ENCODE measurements at regions not wholly inside any gene's neighbourhood (a gene's known extent, or its start where the extent isn't known, plus 50 kb on each side); places are given as distances from the start of the nearest gene placed in this dataset.
"Not testable (repeated sequence)": the region's sequence is repeated elsewhere in the genome, so short reads cannot be mapped to it uniquely, and the experiment has no call there.

DNA sequence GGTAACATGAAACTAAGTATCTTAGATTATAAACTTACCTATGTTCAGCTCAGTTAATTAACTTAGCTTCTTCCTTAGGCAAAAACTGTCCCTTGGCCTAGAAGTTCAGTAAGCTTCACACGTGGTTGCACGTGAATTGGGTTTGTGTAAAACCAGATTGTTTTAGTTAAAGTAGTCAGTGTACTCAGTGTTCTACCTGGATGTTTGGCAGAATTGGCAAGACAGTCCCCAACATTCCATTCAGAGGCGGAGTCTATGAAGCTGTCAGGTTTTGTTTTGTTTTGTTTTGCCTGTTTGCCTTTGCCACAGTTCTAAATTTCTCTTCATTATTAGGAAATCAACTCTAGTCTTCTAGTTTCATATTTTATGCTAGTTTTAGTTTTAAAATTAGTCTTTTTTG is 105.3 kb upstream of the ZEB2 start:
- TF ChIP-seq, protein P1, sequence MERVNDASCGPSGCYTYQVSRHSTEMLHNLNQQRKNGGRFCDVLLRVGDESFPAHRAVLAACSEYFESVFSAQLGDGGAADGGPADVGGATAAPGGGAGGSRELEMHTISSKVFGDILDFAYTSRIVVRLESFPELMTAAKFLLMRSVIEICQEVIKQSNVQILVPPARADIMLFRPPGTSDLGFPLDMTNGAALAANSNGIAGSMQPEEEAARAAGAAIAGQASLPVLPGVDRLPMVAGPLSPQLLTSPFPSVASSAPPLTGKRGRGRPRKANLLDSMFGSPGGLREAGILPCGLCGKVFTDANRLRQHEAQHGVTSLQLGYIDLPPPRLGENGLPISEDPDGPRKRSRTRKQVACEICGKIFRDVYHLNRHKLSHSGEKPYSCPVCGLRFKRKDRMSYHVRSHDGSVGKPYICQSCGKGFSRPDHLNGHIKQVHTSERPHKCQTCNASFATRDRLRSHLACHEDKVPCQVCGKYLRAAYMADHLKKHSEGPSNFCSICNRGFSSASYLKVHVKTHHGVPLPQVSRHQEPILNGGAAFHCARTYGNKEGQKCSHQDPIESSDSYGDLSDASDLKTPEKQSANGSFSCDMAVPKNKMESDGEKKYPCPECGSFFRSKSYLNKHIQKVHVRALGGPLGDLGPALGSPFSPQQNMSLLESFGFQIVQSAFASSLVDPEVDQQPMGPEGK (CRISPR knock-in tag; IDR thresholded peaks at IDR 0.05; ENCODE audit: borderline replicate concordance): no peak
- TF ChIP-seq TCF4 (CRISPR knock-in tag; IDR thresholded peaks at IDR 0.05; ENCODE audit: borderline replicate concordance) (no peak), RARB (CRISPR knock-in tag; IDR thresholded peaks at IDR 0.05) (no peak), BACH2 (CRISPR knock-in tag; IDR thresholded peaks at IDR 0.05; ENCODE audit: borderline replicate concordance) (no peak), GLIS3 (CRISPR knock-in tag; IDR thresholded peaks at IDR 0.05) (no peak), PPARA (CRISPR knock-in tag; IDR thresholded peaks at IDR 0.05; ENCODE audit: borderline replicate concordance) (no peak), ZC3H10 (CRISPR knock-in tag; IDR thresholded peaks at IDR 0.05) (no peak), ZFP30 (CRISPR knock-in tag; IDR thresholded peaks at IDR 0.05) (no peak), ESRRG (CRISPR knock-in tag; IDR thresholded peaks at IDR 0.05) (no peak), ARNTL (CRISPR knock-in tag; IDR thresholded peaks at IDR 0.05; ENCODE audit: borderline replicate concordance, low read depth) (no peak), ZFP3 (CRISPR knock-in tag; IDR thresholded peaks at IDR 0.05) (no peak), TOX (CRISPR knock-in tag; IDR thresholded peaks at IDR 0.05; ENCODE audit: borderline replicate concordance) (no peak), OSR1 (CRISPR knock-in tag; IDR thresholded peaks at IDR 0.05) (no peak), ZNF8 (CRISPR knock-in tag; IDR thresholded peaks at IDR 0.05) (no peak)
- TF ChIP-seq, protein P2, sequence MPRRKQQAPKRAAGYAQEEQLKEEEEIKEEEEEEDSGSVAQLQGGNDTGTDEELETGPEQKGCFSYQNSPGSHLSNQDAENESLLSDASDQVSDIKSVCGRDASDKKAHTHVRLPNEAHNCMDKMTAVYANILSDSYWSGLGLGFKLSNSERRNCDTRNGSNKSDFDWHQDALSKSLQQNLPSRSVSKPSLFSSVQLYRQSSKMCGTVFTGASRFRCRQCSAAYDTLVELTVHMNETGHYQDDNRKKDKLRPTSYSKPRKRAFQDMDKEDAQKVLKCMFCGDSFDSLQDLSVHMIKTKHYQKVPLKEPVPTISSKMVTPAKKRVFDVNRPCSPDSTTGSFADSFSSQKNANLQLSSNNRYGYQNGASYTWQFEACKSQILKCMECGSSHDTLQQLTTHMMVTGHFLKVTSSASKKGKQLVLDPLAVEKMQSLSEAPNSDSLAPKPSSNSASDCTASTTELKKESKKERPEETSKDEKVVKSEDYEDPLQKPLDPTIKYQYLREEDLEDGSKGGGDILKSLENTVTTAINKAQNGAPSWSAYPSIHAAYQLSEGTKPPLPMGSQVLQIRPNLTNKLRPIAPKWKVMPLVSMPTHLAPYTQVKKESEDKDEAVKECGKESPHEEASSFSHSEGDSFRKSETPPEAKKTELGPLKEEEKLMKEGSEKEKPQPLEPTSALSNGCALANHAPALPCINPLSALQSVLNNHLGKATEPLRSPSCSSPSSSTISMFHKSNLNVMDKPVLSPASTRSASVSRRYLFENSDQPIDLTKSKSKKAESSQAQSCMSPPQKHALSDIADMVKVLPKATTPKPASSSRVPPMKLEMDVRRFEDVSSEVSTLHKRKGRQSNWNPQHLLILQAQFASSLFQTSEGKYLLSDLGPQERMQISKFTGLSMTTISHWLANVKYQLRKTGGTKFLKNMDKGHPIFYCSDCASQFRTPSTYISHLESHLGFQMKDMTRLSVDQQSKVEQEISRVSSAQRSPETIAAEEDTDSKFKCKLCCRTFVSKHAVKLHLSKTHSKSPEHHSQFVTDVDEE (CRISPR knock-in tag; IDR thresholded peaks at IDR 0.05): no peak
- TF ChIP-seq, protein P3, sequence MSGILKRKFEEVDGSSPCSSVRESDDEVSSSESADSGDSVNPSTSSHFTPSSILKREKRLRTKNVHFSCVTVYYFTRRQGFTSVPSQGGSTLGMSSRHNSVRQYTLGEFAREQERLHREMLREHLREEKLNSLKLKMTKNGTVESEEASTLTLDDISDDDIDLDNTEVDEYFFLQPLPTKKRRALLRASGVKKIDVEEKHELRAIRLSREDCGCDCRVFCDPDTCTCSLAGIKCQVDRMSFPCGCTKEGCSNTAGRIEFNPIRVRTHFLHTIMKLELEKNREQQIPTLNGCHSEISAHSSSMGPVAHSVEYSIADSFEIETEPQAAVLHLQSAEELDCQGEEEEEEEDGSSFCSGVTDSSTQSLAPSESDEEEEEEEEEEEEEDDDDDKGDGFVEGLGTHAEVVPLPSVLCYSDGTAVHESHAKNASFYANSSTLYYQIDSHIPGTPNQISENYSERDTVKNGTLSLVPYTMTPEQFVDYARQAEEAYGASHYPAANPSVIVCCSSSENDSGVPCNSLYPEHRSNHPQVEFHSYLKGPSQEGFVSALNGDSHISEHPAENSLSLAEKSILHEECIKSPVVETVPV (CRISPR knock-in tag; IDR thresholded peaks at IDR 0.05): no peak
- ATAC-seq: no peak

DNA sequence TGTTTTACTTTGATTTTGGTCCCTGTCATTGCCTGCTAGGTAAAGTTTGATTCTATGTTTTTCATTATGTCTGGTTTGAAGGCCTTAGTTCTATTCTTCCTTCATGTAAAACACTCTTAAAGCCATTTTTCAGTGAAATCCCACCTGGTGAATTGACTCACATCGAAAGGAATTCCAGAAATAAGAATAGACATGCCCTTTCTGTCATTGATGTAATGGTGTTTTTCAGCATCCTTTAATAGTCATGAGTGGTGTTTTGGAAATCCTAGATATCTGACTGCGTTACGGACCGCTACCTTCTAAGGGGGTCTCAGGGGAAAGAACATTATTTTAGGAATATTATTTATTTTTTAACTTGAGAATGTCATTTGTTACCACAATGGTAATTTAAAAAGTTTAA is 104.5 kb upstream of the ZEB2 start:
- ATAC-seq: no peak
- TF ChIP-seq ZNF8 (CRISPR knock-in tag; IDR thresholded peaks at IDR 0.05) (no peak), ESRRG (CRISPR knock-in tag; IDR thresholded peaks at IDR 0.05) (no peak), ZC3H10 (CRISPR knock-in tag; IDR thresholded peaks at IDR 0.05) (no peak), ZNF70 (CRISPR knock-in tag; IDR thresholded peaks at IDR 0.05) (no peak), ISL1 (CRISPR knock-in tag; IDR thresholded peaks at IDR 0.05) (no peak), ZFP30 (CRISPR knock-in tag; IDR thresholded peaks at IDR 0.05) (no peak), ZFP3 (CRISPR knock-in tag; IDR thresholded peaks at IDR 0.05) (no peak), TOX (CRISPR knock-in tag; IDR thresholded peaks at IDR 0.05; ENCODE audit: borderline replicate concordance) (no peak), TCF4 (CRISPR knock-in tag; IDR thresholded peaks at IDR 0.05; ENCODE audit: borderline replicate concordance) (no peak), RARB (CRISPR knock-in tag; IDR thresholded peaks at IDR 0.05) (no peak)
- TF ChIP-seq, protein P4, sequence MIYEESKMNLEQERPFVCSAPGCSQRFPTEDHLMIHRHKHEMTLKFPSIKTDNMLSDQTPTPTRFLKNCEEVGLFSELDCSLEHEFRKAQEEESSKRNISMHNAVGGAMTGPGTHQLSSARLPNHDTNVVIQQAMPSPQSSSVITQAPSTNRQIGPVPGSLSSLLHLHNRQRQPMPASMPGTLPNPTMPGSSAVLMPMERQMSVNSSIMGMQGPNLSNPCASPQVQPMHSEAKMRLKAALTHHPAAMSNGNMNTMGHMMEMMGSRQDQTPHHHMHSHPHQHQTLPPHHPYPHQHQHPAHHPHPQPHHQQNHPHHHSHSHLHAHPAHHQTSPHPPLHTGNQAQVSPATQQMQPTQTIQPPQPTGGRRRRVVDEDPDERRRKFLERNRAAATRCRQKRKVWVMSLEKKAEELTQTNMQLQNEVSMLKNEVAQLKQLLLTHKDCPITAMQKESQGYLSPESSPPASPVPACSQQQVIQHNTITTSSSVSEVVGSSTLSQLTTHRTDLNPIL (CRISPR knock-in tag; IDR thresholded peaks at IDR 0.05; ENCODE audit: low read depth): no peak
- TF ChIP-seq, protein P2 (CRISPR knock-in tag; IDR thresholded peaks at IDR 0.05): no peak
- TF ChIP-seq, protein P5, sequence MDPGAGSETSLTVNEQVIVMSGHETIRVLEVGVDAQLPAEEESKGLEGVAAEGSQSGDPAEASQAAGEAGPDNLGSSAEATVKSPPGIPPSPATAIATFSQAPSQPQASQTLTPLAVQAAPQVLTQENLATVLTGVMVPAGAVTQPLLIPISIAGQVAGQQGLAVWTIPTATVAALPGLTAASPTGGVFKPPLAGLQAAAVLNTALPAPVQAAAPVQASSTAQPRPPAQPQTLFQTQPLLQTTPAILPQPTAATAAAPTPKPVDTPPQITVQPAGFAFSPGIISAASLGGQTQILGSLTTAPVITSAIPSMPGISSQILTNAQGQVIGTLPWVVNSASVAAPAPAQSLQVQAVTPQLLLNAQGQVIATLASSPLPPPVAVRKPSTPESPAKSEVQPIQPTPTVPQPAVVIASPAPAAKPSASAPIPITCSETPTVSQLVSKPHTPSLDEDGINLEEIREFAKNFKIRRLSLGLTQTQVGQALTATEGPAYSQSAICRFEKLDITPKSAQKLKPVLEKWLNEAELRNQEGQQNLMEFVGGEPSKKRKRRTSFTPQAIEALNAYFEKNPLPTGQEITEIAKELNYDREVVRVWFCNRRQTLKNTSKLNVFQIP (CRISPR knock-in tag; IDR thresholded peaks at IDR 0.05; ENCODE audit: borderline replicate concordance, low read depth): no peak

DNA sequence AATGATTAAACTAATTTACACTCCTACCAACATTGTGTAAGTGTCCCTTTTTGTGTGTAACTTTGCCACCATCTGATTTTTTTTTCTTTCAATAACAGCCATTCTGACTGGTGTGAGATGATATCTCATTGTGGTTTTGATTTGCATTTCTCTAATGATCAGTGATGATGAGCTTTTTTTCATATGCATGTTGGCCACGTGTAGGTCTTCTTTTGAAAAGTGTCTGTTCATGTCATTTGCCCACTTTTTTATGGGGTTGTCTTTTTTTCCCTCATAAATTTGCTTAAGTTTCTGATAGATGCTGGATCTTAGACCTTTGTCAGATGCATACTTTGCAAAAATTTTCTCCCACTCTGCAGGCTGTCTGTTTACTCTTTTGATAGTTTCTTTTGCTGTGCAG is 102.5 kb upstream of the ZEB2 start:
- not testable (repeated sequence) for ATAC-seq
